ENCODE measurements at regions not wholly inside any gene's neighbourhood (a gene's known extent, or its start where the extent isn't known, plus 50 kb on each side); places are given as distances from the start of the nearest gene placed in this dataset.

DNA sequence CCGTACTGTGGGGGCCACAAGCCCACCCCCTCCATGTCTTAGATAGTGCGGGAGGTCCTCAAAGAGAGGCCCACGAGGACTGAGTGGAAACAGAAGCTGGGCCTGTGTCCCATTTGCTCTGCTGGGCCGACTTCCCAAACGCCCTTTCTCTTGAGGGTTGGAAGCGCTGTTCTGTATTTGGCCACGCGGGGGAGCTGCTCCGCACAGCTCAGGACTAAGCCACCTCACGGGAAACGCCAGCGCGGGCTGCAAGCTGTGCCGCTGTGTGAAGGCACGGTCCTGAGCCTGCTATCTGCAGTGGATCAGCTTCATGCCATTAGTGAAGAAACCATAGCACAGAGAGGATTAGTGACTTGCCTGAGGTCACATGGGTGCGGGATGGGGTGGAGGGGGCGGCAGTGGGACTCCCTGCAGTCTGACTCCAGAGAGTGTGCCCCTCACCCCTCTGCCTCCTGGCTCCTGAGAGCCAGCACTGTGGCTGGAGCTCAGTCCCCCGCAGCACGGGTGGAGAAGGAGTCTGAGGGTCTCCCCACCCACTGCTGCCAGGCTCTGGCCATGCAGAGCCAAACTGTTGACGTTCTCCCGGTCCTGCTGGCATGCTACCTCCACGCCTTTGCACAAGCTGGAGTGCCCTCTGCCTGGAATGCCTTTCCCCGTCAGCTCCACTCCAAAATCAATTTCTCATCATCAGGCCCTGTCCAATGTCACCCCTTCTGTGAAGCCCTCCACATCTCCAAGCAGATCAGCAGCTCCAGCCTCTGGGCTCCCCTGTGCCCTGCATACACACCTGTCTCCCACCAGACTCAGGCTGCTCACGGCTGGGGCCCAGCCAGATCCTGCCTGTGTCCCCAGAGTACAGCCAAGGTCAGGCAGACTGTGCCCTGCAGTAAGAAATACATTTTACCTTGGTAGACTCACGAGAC, 51.5 kb upstream of the LRRC32 start:
- peaks cover 44% of the 10 kb centered on the region for H3K27me3 Mint-ChIP-seq (ENCODE audit: unreplicated experiment)

DNA sequence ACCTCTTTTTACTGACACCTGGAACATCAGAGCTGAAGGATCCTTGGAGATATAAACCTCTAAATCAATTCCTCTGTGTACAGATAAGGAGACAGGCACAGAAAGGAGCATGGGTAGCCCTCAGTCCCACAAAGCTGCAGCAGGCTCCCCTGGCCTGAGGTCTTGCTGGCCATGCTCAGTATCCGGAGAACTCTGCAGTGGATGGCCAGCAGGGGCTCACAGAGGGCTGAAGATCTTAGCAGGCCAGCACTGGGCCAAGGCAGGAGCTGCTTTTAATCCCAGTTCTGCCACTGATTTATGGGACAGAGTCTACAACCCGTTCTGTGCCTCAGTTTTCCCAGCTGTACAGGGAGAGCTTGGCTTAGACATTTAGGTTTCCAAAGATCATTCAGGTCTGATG, 52.6 kb upstream of the LRRC32 start:
- Mint-ChIP-seq H3K4me1 (ENCODE audit: unreplicated experiment) (peaks cover 5% of the 10 kb centered on the region), H3K36me3 (ENCODE audit: unreplicated experiment) (no peaks in the 10 kb centered on the region), H3K27ac (ENCODE audit: unreplicated experiment) (no peak overlapping the region), H3K4me3 (ENCODE audit: unreplicated experiment) (no peak overlapping the region), H3K9me3 (ENCODE audit: unreplicated experiment) (no peaks in the 10 kb centered on the region), H3K27me3 (ENCODE audit: unreplicated experiment) (peaks cover 53% of the 10 kb centered on the region)
- DNase-seq (ENCODE audit: extremely low spot score, unreplicated experiment) = no peak
- TF ChIP-seq CTCF (IDR thresholded peaks at IDR 0.05) = no peak

More for the DNA sequence above, 51.5 kb upstream of the LRRC32 start:
- H3K9me3 Mint-ChIP-seq (ENCODE audit: unreplicated experiment) = no peaks in the 10 kb centered on the region
- no peak overlapping the region for H3K4me3 Mint-ChIP-seq (ENCODE audit: unreplicated experiment)
- peak; percentile 94 for DNase-seq (ENCODE audit: extremely low spot score, unreplicated experiment)
- H3K4me1 Mint-ChIP-seq (ENCODE audit: unreplicated experiment) = peaks cover 5% of the 10 kb centered on the region
- peak; percentile 88 for TF ChIP-seq CTCF (IDR thresholded peaks at IDR 0.05)
- no peaks in the 10 kb centered on the region for H3K36me3 Mint-ChIP-seq (ENCODE audit: unreplicated experiment)
- H3K27ac Mint-ChIP-seq (ENCODE audit: unreplicated experiment) = no peak overlapping the region

DNA sequence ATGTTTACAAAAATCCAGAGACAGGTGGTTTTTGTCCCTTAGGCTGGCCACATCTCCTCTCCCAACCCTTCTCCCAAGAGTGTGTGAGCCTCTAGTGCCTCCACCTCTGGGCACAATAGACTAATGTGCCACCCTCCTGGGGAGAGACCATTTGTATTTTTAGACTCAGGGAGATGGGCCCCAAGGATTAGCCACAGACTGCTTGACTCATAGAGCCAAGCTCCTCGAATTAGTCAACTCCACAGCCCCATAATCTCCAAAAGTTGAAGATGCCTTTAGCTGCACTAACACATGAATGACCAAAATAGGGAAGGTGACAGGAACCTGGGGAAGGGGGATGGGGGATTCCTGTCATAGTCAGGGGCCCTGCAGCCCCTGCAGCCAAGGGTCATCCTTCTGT, 53.0 kb upstream of the LRRC32 start:
- DNase-seq (ENCODE audit: extremely low spot score, unreplicated experiment) = no peak
- no peak for TF ChIP-seq CTCF (IDR thresholded peaks at IDR 0.05)
- Mint-ChIP-seq H3K27ac (ENCODE audit: unreplicated experiment) (no peak overlapping the region), H3K4me1 (ENCODE audit: unreplicated experiment) (peaks cover 5% of the 10 kb centered on the region), H3K9me3 (ENCODE audit: unreplicated experiment) (no peaks in the 10 kb centered on the region), H3K4me3 (ENCODE audit: unreplicated experiment) (no peak overlapping the region), H3K27me3 (ENCODE audit: unreplicated experiment) (peaks cover 53% of the 10 kb centered on the region), H3K36me3 (ENCODE audit: unreplicated experiment) (no peaks in the 10 kb centered on the region)

- no peak for DNase-seq (ENCODE audit: extremely low spot score, unreplicated experiment)
- Mint-ChIP-seq H3K4me1 (ENCODE audit: unreplicated experiment) (peaks cover 5% of the 10 kb centered on the region), H3K27ac (ENCODE audit: unreplicated experiment) (no peak overlapping the region), H3K4me3 (ENCODE audit: unreplicated experiment) (no peak overlapping the region), H3K9me3 (ENCODE audit: unreplicated experiment) (no peaks in the 10 kb centered on the region), H3K36me3 (ENCODE audit: unreplicated experiment) (no peaks in the 10 kb centered on the region), H3K27me3 (ENCODE audit: unreplicated experiment) (peaks cover 54% of the 10 kb centered on the region)
- no peak for TF ChIP-seq CTCF (IDR thresholded peaks at IDR 0.05)
Observed at GRCh38 chr11:76724171-76724768, 53.7 kb upstream of the LRRC32 start.

- no peaks in the 10 kb centered on the region for H3K9me3 Mint-ChIP-seq (ENCODE audit: unreplicated experiment)
- H3K4me3 Mint-ChIP-seq (ENCODE audit: unreplicated experiment) = no peak overlapping the region
- H3K36me3 Mint-ChIP-seq (ENCODE audit: unreplicated experiment) = no peaks in the 10 kb centered on the region
- H3K27me3 Mint-ChIP-seq (ENCODE audit: unreplicated experiment) = peaks cover 58% of the 10 kb centered on the region
- no peak overlapping the region for H3K27ac Mint-ChIP-seq (ENCODE audit: unreplicated experiment)
- TF ChIP-seq CTCF (IDR thresholded peaks at IDR 0.05) = no peak
- no peak for DNase-seq (ENCODE audit: extremely low spot score, unreplicated experiment)
- H3K4me1 Mint-ChIP-seq (ENCODE audit: unreplicated experiment) = no peaks in the 10 kb centered on the region
Observed at GRCh38 chr11:76728227-76728626, 54.9 kb upstream of the TSKU start.
